H1 (cell line): ENCODE measurements at regions not wholly inside any gene's neighbourhood (a gene's known extent, or its start where the extent isn't known, plus 50 kb on each side); places are given as distances from the start of the nearest gene placed in this dataset.

Experiments
- CTCF ChIA-PET: fragments of 300-600 bp; sonication (Branson Sonifier 250); formaldehyde crosslinking; loops from one replicate; lab custom pipeline; 2021; ENCODE audit not compliant: partially characterized antibody; lab: Charles Lee
- POLR2A ChIA-PET: fragments of 300-600 bp; sonication (Branson Sonifier 250); formaldehyde crosslinking; loops from one replicate; lab custom pipeline; 2021; ENCODE audit warnings: inconsistent platforms; ENCODE audit not compliant: partially characterized antibody; lab: Charles Lee
- DNase-seq, 2 experiments: peaks; one replicate each; pipeline versions ENCODE4 v3.0.0 to v3.0.0-alpha.2; 2010 to 2022; ENCODE audit warnings: low spot score in 2 of 2, low read depth in 1 of 2, mixed read lengths in 1 of 2
- FAIRE-seq: peaks from 2 replicates; lab custom pipeline; 2011; peaks lifted over from hg19 to GRCh38; lab: Jason Lieb, UNC
- H2AFZ ChIP-seq: 2 replicates; pipeline ENCODE4 v1.8.1; 2012; ENCODE audit warnings: low read length, inconsistent platforms
- H2AK5ac ChIP-seq: 2 replicates; pipeline ENCODE4 v1.6.1; 2013; ENCODE audit warnings: low read depth, low read length
- H2BK120ac ChIP-seq: replicated peaks from 2 replicates; pipeline ENCODE3; 2013; ENCODE audit warnings: low read depth, low read length, inconsistent platforms
- H2BK12ac ChIP-seq: 2 replicates; pipeline ENCODE4 v1.6.1; 2013; ENCODE audit warnings: low read depth, low read length
- H2BK15ac ChIP-seq: 2 replicates; pipeline ENCODE4 v1.6.1; 2013; ENCODE audit warnings: low read length
- H2BK20ac ChIP-seq: 2 replicates; pipeline ENCODE4 v1.6.1; 2013; ENCODE audit warnings: low read length
- H2BK5ac ChIP-seq: 2 replicates; pipeline ENCODE4 v1.6.1; 2013; ENCODE audit warnings: low read depth, low read length
- H3K14ac ChIP-seq: 2 replicates; pipeline ENCODE4 v1.6.1; 2013; ENCODE audit warnings: inconsistent platforms; ENCODE audit not compliant: insufficient read length
- H3K18ac ChIP-seq: 2 replicates; pipeline ENCODE4 v1.6.1; 2013; ENCODE audit warnings: low read length; ENCODE audit errors: extremely low read depth
- H3K23ac ChIP-seq: 2 replicates; pipeline ENCODE4 v1.6.1; 2013; ENCODE audit warnings: inconsistent platforms; ENCODE audit not compliant: insufficient read length
- H3K23me2 ChIP-seq: 2 replicates; pipeline ENCODE4 v1.6.1; 2013; ENCODE audit warnings: low read depth, low read length
- H3K27ac ChIP-seq: 2 replicates; pipeline ENCODE4 v1.6.1; 2011; ENCODE audit warnings: low read depth, low read length, inconsistent platforms
- H3K27me3 ChIP-seq, 4 experiments: replicated peaks in 1 of 4; 1 replicate in 1 of 4; 2 replicates in 3 of 4; pipeline versions ENCODE4 v1.6.1 to v1.8.1; 2011 to 2013; ENCODE audit warnings: low read length in 3 of 4, mild to moderate bottlenecking in 3 of 4, inconsistent platforms in 2 of 4, mixed read lengths in 2 of 4, moderate library complexity in 1 of 4; ENCODE audit not compliant: control insufficient read depth in 3 of 4, insufficient read depth in 3 of 4; ENCODE audit errors: extremely low read depth in 1 of 4
- H3K36me3 ChIP-seq, 4 experiments: 2 replicates each; pipeline versions ENCODE4 v1.6.1 to v1.8.1; 2011 to 2013; ENCODE audit warnings: mild to moderate bottlenecking in 4 of 4, low read length in 3 of 4, moderate library complexity in 2 of 4, control low read depth in 1 of 4, inconsistent platforms in 1 of 4; ENCODE audit not compliant: insufficient read depth in 4 of 4, control insufficient read depth in 2 of 4
- H3K4ac ChIP-seq: replicated peaks from 2 replicates; pipeline ENCODE3; 2013; ENCODE audit warnings: low read length, low read depth, mixed read lengths, inconsistent platforms; ENCODE audit not compliant: insufficient read length
- H3K4me1 ChIP-seq, 4 experiments: replicated peaks in 1 of 4; 1 replicate in 1 of 4; 2 replicates in 3 of 4; pipeline versions ENCODE4 v1.6.1 to v1.8.1; 2011 to 2013; ENCODE audit warnings: low read length in 3 of 4, inconsistent platforms in 2 of 4, mixed read lengths in 1 of 4; ENCODE audit not compliant: insufficient read depth in 4 of 4, control insufficient read depth in 3 of 4
- H3K4me2 ChIP-seq, 2 experiments: 2 replicates each; pipeline versions ENCODE4 v1.6.1 to v1.8.1; 2011 to 2013; ENCODE audit warnings: low read depth in 2 of 2, low read length in 2 of 2, control low read depth in 1 of 2, inconsistent platforms in 1 of 2, mild to moderate bottlenecking in 1 of 2; ENCODE audit not compliant: insufficient read depth in 1 of 2
- H3K4me3 ChIP-seq, 4 experiments: fragments of 200-600, 300-600 bp in 1 of 4; sonication (generic), shearing (Covaris generic), sonication (Bioruptor Twin) in 1 of 4; 2 replicates each; pipeline versions ENCODE4 v1.5.1 to v1.8.1; 2011 to 2016; ENCODE audit warnings: low read length in 4 of 4, low read depth in 3 of 4, control low read depth in 2 of 4, inconsistent platforms in 2 of 4, mild to moderate bottlenecking in 2 of 4, mixed read lengths in 1 of 4, moderate library complexity in 1 of 4; ENCODE audit not compliant: insufficient read depth in 2 of 4; ENCODE audit errors: extremely low read depth in 1 of 4
- H3K56ac ChIP-seq: replicated peaks from 2 replicates; pipeline ENCODE3; 2013; ENCODE audit warnings: low read depth, mild to moderate bottlenecking, mixed read lengths, low read length, inconsistent platforms; ENCODE audit not compliant: insufficient read length
- H3K79me1 ChIP-seq: 2 replicates; pipeline ENCODE4 v1.6.1; 2013; ENCODE audit warnings: low read depth, low read length, control low read depth
- H3K79me2 ChIP-seq, 2 experiments: 2 replicates each; pipeline versions ENCODE4 v1.6.1 to v1.8.1; 2012 to 2013; ENCODE audit warnings: low read length in 2 of 2, mild to moderate bottlenecking in 2 of 2, inconsistent platforms in 1 of 2; ENCODE audit not compliant: insufficient read depth in 2 of 2, control insufficient read depth in 1 of 2
- H3K9ac ChIP-seq, 4 experiments: replicated peaks in 1 of 4; 1 replicate in 1 of 4; 2 replicates in 3 of 4; pipeline versions ENCODE4 v1.6.1 to v1.8.1; 2011 to 2013; ENCODE audit warnings: low read depth in 3 of 4, low read length in 3 of 4, control low read depth in 2 of 4, mild to moderate bottlenecking in 2 of 4, moderate library complexity in 2 of 4, inconsistent platforms in 1 of 4; ENCODE audit errors: extremely low read depth in 1 of 4
- H3K9me3 ChIP-seq, 2 experiments: 2 replicates each; pipeline versions ENCODE4 v1.6.1 to v1.8.1; 2012 to 2013; ENCODE audit warnings: mild to moderate bottlenecking in 2 of 2, moderate library complexity in 2 of 2, control low read depth in 1 of 2, inconsistent platforms in 1 of 2, low read depth in 1 of 2, low read length in 1 of 2, mixed read lengths in 1 of 2; ENCODE audit not compliant: insufficient read depth in 2 of 2
- H4K20me1 ChIP-seq, 2 experiments: replicated peaks in 1 of 2; 2 replicates each; pipeline versions ENCODE3 to v1.8.1; 2011 to 2013; ENCODE audit warnings: inconsistent platforms in 2 of 2, low read length in 2 of 2, mild to moderate bottlenecking in 1 of 2; ENCODE audit not compliant: insufficient read depth in 2 of 2, control insufficient read depth in 1 of 2
- H4K5ac ChIP-seq: 2 replicates; pipeline ENCODE4 v1.6.1; 2013; ENCODE audit warnings: low read length, low read depth, mixed read lengths, inconsistent platforms; ENCODE audit not compliant: insufficient read length
- H4K8ac ChIP-seq: 2 replicates; pipeline ENCODE4 v1.8.0; 2013; ENCODE audit warnings: mild to moderate bottlenecking, moderate library complexity, low read length, inconsistent platforms; ENCODE audit not compliant: insufficient read depth; ENCODE audit errors: extremely low read depth
- H4K91ac ChIP-seq: replicated peaks from 2 replicates; pipeline ENCODE3; 2013; ENCODE audit warnings: low read length, mixed read lengths, inconsistent platforms; ENCODE audit not compliant: insufficient read length
- CTBP2 ChIP-seq: IDR thresholded peaks from 2 replicates; pipeline ENCODE4 v1.7.0; 2011; ENCODE audit warnings: borderline replicate concordance, mild to moderate bottlenecking, moderate library complexity, mixed read lengths, low read length; ENCODE audit not compliant: insufficient read depth, insufficient read length
- WGBS, 2 experiments: shearing (Covaris generic) in 1 of 2; methylation state at CpG; one replicate each; pipeline versions ENCODE4 v1.1.6 to v1.1.7; 2013 to 2015; ENCODE audit warnings: low lambda C conversion rate in 2 of 2, mixed read lengths in 2 of 2, inconsistent platforms in 1 of 2, low coverage in 1 of 2, missing lambda C conversion rate in 1 of 2; ENCODE audit not compliant: insufficient replicate concordance in 2 of 2, insufficient coverage in 1 of 2, insufficient read length in 1 of 2; ENCODE audit errors: extremely low coverage in 1 of 2, missing lambda C conversion rate in 1 of 2; 5-methylcytosine and 5-hydroxymethylcytosine counted together

DNA sequence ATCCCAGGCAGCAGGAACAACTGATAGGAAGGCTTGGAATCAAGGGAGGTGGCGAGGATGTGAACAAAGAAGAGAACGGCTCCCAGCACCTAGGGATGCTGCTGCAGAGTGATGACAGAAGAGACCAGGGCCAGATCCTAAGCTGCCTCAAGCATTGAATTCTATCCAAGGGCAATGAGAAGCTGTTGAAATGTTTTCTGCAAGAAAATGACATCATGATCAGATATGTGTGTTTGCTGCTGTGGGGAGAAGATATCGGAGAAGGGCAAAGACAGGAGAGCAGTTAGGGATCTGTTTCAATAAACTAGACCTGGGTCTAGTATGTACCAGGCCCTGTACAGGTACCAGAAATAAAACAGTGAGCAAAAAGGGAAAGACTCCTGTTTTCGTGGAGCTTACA lies 194.7 kb upstream of the RAB4A start:
- Histone ChIP-seq H3K9me3 (peaks cover 0 to 3% of the 10 kb centered on the region in 2 experiments; a peak in 2 of 4 replicates), H3K79me1 (no peaks in the 10 kb centered on the region), H3K18ac (no peak overlapping the region), H3K4me2 (no peak overlapping the region), H3K36me3 (no peaks in the 10 kb centered on the region), H3K9ac (no peak overlapping the region), H4K20me1 (no peaks in the 10 kb centered on the region), H4K91ac (no peak overlapping the region), H2BK20ac (no peak overlapping the region), H3K56ac (no peak overlapping the region), H2BK15ac (no peak overlapping the region), H3K4me3 (no peak overlapping the region), H3K4ac (no peak overlapping the region), H4K8ac (no peak overlapping the region), H3K4me1 (no peaks in the 10 kb centered on the region), H3K14ac (no peak overlapping the region), H4K5ac (no peak overlapping the region), H2AFZ (no peak overlapping the region), H2BK12ac (no peak overlapping the region), H2AK5ac (no peak overlapping the region), H3K23ac (no peak overlapping the region), H3K27me3 (no peaks in the 10 kb centered on the region), H2BK120ac (no peak overlapping the region), H2BK5ac (no peak overlapping the region), H3K23me2 (peaks cover 2% of the 10 kb centered on the region; the same call in 1 of the 2 replicates), H3K79me2 (no peaks in the 10 kb centered on the region), H3K27ac (no peak overlapping the region)
- ChIA-PET CTCF (interaction anchor here (0.6 to 1.5 kb wide), 2 partner anchors 47 to 362 kb away, joined by 3 to 4 read pairs; no protein-coding TSS in a partner anchor), POLR2A (no interaction called here)
- 96% methylated on average over 4 of the region's 4 CpGs; no CpG with 5 or more reads in 1 of the 2 experiments for WGBS, 2 experiments
- FAIRE-seq, result no peak
- DNase-seq, result no peak
- no peak for TF ChIP-seq CTBP2
